HUES64 (cell line): ENCODE measurements at regions not wholly inside any gene's neighbourhood (a gene's known extent, or its start where the extent isn't known, plus 50 kb on each side); places are given as distances from the start of the nearest gene placed in this dataset.

ENCODE experiments used
- H3K27ac ChIP-seq: 2 replicates; pipeline ENCODE4 v1.7.0; 2013; ENCODE audit warnings: low read depth, low read length, inconsistent platforms
- H3K27me3 ChIP-seq: 2 replicates; pipeline ENCODE4 v1.6.1; 2013; ENCODE audit warnings: mild to moderate bottlenecking, low read length; ENCODE audit not compliant: insufficient read depth
- H3K36me3 ChIP-seq: 2 replicates; pipeline ENCODE4 v1.6.1; 2013; ENCODE audit warnings: mild to moderate bottlenecking, low read length; ENCODE audit not compliant: insufficient read depth
- H3K4me1 ChIP-seq: 2 replicates; pipeline ENCODE4 v1.6.1; 2013; ENCODE audit warnings: mild to moderate bottlenecking, low read length, moderate library complexity; ENCODE audit not compliant: insufficient read depth
- H3K4me3 ChIP-seq: 2 replicates; pipeline ENCODE4 v1.5.1; 2013; ENCODE audit warnings: mild to moderate bottlenecking, low read length, moderate library complexity
- H3K9ac ChIP-seq: 2 replicates; pipeline ENCODE4 v1.6.1; 2013; ENCODE audit warnings: mild to moderate bottlenecking, low read depth, low read length
- H3K9me3 ChIP-seq: 2 replicates; pipeline ENCODE4 v1.6.1; 2013; ENCODE audit warnings: low read depth, low read length; ENCODE audit not compliant: insufficient read depth
- WGBS: fragments of 150-250, 120-280 bp; methylation state at CpG from one replicate; pipeline ENCODE4 v1.1.7; 2013; ENCODE audit warnings: missing lambda C conversion rate; 5-methylcytosine and 5-hydroxymethylcytosine counted together

DNA sequence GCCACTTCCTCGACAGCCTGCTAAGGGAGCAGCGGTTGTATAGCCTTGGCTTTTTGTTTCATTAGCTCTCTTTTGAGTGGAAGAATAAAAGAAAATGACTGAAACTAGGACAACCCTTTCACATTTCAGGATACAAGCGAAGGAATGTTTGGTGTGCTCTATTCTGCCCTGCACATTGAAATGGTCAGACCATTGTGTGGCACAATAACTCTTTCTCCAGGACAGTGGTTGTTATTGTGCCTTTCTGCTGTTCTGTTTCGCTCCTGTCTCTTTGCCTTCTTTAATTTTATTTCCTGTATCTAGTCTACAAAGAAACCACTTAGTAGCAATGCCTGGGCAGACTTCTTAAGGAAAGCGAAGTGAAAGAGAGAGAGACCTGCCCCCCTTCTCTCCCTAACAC lies 473.7 kb downstream of the GBA3 start:
- Histone ChIP-seq H3K9ac (no peak overlapping the region), H3K27me3 (no peaks in the 10 kb centered on the region), H3K9me3 (no peaks in the 10 kb centered on the region), H3K36me3 (no peaks in the 10 kb centered on the region), H3K4me1 (peaks cover 34% of the 10 kb centered on the region), H3K4me3 (no peak overlapping the region), H3K27ac (no peak overlapping the region)
- WGBS: 94% methylated on average over 4 of the region's 5 CpGs

DNA sequence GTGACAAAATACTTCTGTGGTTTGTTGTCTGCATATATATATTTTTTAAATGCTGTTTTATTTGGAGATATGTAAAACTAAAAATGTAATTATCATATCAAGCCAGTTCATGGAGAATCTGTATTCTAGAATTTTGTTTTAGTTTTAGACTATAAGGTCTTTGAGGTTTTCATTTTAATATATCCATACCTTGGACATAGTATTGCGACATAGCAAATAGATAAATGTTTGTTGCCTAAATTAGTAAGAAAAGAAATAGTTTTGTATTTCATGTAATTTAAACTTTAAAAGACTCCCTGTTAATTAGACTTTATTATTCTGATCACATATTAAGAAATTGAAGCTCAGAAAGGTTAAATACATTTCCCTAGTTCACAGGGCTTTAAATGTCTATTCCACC lies 472.9 kb downstream of the GBA3 start:
- no CpG with 5 or more reads among the region's 1 CpG for WGBS
- Histone ChIP-seq H3K4me1 (peaks cover 38% of the 10 kb centered on the region), H3K9me3 (no peaks in the 10 kb centered on the region), H3K36me3 (no peaks in the 10 kb centered on the region), H3K9ac (no peak overlapping the region), H3K27me3 (no peaks in the 10 kb centered on the region), H3K27ac (no peak overlapping the region), H3K4me3 (no peak overlapping the region)

DNA sequence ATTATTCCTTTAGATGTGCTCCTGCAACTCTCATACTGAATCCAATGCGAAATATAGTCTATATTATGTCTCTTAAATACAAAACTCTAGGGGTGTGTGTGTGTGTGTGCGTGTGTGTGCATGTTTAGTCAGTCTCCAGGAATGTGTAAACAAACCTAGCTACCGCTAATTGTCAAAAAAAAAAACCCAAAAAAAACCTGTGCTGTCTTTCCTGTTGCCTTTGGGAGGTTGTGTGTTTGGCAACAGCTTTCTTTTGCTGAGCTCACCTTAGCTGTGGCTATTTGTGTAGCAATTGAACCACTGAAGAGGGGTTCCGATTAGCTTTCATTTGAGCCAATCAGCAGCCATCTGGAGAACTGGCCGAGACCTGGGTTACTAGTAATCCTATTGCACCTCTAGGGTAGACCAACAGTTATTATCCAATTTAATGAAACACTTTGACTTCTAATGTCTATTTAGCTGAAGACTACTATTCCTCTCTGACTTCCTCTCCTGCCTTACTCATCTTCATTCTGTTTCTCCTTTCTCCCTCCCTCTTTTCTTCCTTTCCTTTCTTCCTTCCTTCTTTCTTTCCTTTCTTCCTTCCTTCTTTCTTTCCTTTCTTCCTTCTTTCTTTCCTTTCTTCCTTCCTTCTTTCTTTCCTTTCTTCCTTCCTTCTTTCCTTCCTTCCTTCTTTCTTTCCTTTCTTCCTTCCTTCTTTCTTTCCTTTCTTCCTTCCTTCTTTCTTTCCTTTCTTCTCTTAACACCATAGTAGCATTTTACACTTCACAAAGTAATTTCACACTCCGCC lies 471.1 kb downstream of the GBA3 start:
- Histone ChIP-seq H3K9me3 (no peaks in the 10 kb centered on the region), H3K9ac (no peak overlapping the region), H3K27ac (no peak overlapping the region), H3K27me3 (peaks cover 6% of the 10 kb centered on the region; the same call in 1 of the 2 replicates), H3K4me3 (no peak overlapping the region), H3K36me3 (no peaks in the 10 kb centered on the region), H3K4me1 (peaks cover 37% of the 10 kb centered on the region)
- 84% methylated on average over 3 of the region's 6 CpGs for WGBS

DNA sequence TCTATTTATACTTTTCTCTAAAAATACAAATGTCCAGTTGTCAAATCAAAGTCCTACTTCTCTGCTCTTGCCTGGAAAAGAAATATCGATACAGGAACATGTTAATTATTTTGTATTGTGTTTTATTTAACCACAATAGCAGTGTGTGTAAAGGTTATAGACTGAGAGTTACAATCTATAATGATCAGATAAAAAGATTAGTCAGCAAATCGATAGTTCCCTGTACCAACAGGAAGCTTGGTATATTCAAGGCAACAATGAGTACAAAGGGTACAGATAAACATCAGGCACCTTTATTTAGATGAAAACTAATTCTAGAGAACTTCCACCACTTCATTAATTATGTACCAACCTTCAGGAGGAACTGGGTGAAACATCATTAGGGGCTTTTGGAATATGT lies 469.5 kb downstream of the GBA3 start:
- Histone ChIP-seq H3K4me3 (no peak overlapping the region), H3K27ac (peak overlapping the region; percentile 37; the same call in 1 of the 2 replicates), H3K4me1 (peaks cover 36% of the 10 kb centered on the region), H3K36me3 (no peaks in the 10 kb centered on the region), H3K9me3 (no peaks in the 10 kb centered on the region), H3K9ac (no peak overlapping the region), H3K27me3 (peaks cover 6% of the 10 kb centered on the region; the same call in 1 of the 2 replicates)
- 89% methylated on average over 2 of the region's 2 CpGs for WGBS

DNA sequence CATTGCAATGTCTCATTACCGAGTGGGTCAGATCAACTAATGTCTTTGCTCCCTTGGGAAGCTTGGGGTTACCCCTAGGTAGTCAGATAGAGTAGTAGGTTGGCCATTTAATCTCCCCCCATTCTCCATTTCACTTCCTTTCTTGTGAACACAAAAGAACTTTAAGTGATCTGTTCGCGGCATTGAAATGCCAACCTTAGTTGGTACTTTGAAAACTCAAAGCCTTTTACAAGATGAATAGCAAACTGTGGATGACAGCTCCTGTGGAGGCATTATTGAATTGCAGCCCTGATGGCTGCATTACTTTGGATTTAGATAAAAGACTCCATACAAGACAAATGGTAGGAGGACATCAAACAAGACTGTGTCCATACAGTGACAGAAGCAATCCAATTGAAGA lies 469.1 kb downstream of the GBA3 start:
- Histone ChIP-seq H3K4me1 (peaks cover 36% of the 10 kb centered on the region), H3K36me3 (no peaks in the 10 kb centered on the region), H3K9ac (no peak overlapping the region), H3K27ac (peak overlapping the region; percentile 17; the same call in 1 of the 2 replicates), H3K9me3 (no peaks in the 10 kb centered on the region), H3K27me3 (peaks cover 6% of the 10 kb centered on the region; the same call in 1 of the 2 replicates), H3K4me3 (no peak overlapping the region)
- 41% methylated on average over 3 of the region's 3 CpGs for WGBS

DNA sequence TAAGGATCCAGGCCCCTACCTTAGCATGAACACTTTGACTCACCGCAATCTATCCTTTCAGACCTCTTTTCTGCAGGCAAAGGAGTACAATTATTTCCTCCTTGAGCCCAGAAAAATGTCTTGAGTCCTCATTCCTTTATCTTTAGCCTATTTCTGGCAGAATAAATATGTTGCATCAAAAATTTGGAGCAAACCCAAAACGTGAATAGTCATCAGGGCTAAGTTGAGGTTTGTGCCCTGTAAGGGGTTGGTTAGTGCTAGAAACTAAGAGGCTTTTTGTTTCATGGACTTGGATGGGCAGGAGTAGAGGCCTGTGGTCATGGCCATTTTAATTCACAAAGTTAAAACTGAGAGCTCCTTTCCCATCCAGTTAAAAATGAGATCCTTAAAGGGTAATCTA lies 460.3 kb downstream of the GBA3 start:
- Histone ChIP-seq H3K4me1 (peaks cover 28% of the 10 kb centered on the region), H3K27me3 (no peaks in the 10 kb centered on the region), H3K9me3 (no peaks in the 10 kb centered on the region), H3K27ac (no peak overlapping the region), H3K36me3 (no peaks in the 10 kb centered on the region), H3K4me3 (no peak overlapping the region), H3K9ac (no peak overlapping the region)
- 92% methylated on average over 2 of the region's 2 CpGs for WGBS

DNA sequence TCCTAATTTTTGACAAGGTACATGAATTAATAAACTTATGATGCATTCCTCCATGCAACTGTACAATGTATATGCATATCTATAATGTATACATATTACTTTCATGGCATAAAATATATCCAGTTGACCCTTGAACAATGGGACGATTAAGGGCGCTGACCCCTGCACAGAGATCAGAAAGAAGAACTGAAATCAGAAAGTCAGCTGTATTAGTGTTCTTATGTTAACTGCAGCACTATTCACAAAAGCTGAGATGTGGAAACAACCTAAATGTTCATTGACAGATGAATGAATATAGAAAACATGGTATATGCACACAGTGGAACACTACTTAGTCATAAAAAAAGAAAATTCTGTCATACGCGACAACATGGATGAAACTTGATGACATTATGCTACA lies 457.1 kb downstream of the GBA3 start:
- Histone ChIP-seq H3K27me3 (no peaks in the 10 kb centered on the region), H3K9me3 (no peaks in the 10 kb centered on the region), H3K36me3 (no peaks in the 10 kb centered on the region), H3K4me3 (no peak overlapping the region), H3K4me1 (peaks cover 15% of the 10 kb centered on the region), H3K27ac (no peak overlapping the region), H3K9ac (no peak overlapping the region)
- 94% methylated on average over 2 of the region's 4 CpGs for WGBS

DNA sequence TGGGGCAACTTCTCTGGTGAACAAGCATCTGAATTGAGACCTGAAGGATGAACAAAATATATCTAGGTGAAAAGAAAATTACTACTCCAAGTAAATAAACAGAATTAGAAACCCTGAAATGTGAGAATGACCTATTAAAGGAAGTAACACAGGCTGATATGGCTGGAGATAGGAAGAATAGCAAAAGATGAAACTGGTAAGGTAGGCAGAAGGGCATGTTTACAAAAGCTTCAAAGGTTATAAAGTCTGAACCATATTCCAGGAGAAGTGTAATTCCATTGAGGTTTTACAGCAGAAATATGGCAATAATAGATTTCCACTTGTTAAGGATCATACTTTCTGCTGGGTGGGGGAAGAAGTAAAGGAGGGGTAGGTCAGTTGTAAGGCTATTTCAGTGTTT lies 452.0 kb downstream of the GBA3 start:
- Histone ChIP-seq H3K4me3 (no peak overlapping the region), H3K4me1 (no peaks in the 10 kb centered on the region), H3K9me3 (no peaks in the 10 kb centered on the region), H3K36me3 (no peaks in the 10 kb centered on the region), H3K9ac (no peak overlapping the region), H3K27me3 (no peaks in the 10 kb centered on the region), H3K27ac (no peak overlapping the region)

DNA sequence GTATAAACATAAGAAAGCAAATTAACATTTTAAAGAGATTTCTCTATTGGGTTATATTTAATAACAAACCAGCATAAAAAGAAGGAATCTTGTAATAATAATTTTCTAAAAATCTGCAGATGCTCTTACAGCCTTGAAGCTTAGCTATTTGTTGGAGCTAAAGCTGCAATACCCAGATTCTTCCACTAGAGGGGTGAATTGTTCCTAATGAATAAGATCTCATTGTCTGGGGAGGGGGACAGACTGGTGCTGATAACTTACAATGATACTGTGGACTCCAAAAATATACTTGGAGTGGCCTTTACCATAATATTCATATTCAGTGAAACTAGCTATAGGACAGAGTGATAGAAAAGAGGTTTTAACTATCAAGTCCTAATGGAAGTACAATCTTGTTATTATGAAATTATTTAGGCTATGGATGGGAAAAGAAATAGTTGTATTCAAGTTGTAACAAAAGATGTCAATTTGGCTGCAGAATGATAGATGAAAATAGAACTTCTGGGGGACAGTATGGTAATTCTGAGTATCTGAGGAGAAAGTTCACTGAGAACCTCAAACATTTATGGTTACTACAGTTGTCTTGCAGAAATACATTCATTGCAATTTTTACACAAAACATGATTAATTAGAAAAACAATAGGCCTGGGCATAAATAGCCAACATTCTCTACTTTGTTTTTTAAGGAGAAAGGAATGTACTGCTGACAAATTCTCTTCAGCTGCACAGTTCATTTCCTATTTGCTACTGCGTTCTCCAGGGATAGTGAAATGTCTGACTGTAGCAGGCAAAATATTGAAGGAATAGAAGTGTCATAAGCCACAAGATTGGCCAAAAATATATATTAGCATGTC lies 443.3 kb downstream of the GBA3 start:
- no peaks in the 10 kb centered on the region for H3K36me3 ChIP-seq
- H3K27me3 ChIP-seq: no peaks in the 10 kb centered on the region
- no peak overlapping the region for H3K9ac ChIP-seq
- H3K27ac ChIP-seq: 0 out of 2 replicates have a peak overlapping the region, but pooled peaks have one; percentile 9
- WGBS: 100% methylated on average over 1 of the region's 1 CpG
- H3K4me1 ChIP-seq: peaks cover 8% of the 10 kb centered on the region
- H3K4me3 ChIP-seq: no peak overlapping the region
- H3K9me3 ChIP-seq: no peaks in the 10 kb centered on the region

DNA sequence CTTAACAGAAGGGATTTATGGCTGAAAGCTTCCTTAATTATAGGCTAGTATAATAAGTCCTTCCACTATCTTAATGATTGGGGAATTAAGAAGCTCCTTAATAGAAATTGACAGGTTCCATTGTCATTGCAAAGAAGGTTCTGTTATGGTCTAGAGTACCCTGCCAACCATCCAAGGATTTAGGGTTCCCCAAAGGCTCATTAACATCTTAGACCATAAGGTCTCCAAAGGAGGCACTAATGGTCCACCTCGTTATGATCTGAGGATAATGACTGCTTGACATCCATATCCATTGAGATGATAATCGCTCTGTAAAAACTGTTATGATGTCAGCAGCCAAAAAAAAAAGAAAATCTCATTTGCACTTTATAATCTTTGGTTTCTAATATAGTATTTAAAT lies 441.6 kb downstream of the GBA3 start:
- H3K9ac ChIP-seq: no peak overlapping the region
- no peaks in the 10 kb centered on the region for H3K9me3 ChIP-seq
- H3K36me3 ChIP-seq: no peaks in the 10 kb centered on the region
- H3K4me1 ChIP-seq: peaks cover 8% of the 10 kb centered on the region
- no peaks in the 10 kb centered on the region for H3K27me3 ChIP-seq
- H3K27ac ChIP-seq: no peak overlapping the region
- H3K4me3 ChIP-seq: no peak overlapping the region
- WGBS: 92% methylated on average over 2 of the region's 2 CpGs

DNA sequence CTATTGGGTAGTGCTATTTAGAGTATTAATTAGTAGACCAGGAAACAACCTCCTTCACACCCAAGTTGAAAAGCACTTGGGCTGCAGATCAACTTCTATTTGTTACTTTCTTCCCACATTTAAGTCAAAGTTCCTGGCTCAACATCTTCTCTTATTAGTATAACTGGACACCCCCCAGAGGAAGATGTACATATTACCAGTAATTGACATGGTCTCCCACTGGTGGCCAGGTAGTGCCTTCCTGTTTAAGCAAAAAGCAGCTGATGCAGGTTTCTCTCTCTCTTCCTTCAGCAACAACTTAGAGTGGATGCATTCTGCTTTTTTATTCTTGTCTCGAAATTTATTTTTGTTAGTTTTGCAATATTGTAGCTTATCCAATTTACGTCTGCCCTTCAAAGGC lies 438.1 kb downstream of the GBA3 start:
- H3K4me3 ChIP-seq: no peak overlapping the region
- H3K4me1 ChIP-seq: peaks cover under 1% of the 10 kb centered on the region; the same call in 1 of the 2 replicates
- no CpG with 5 or more reads among the region's 2 CpGs for WGBS
- no peaks in the 10 kb centered on the region for H3K9me3 ChIP-seq
- H3K36me3 ChIP-seq: no peaks in the 10 kb centered on the region
- no peak overlapping the region for H3K27ac ChIP-seq
- no peak overlapping the region for H3K9ac ChIP-seq
- H3K27me3 ChIP-seq: no peaks in the 10 kb centered on the region
